ENCODE measurements at regions not wholly inside any gene's neighbourhood (a gene's known extent, or its start where the extent isn't known, plus 50 kb on each side); places are given as distances from the start of the nearest gene placed in this dataset.
A peak's percentile ranks its signal among the peaks of the same experiment; 100 is the strongest.

- TF ChIP-seq ZNF197 (CRISPR knock-in tag; IDR thresholded peaks at IDR 0.05; ENCODE audit: low read depth) = peak; percentile 42; the same call in 1 of the 2 replicates
- no peak for TF ChIP-seq LCOR (CRISPR knock-in tag; IDR thresholded peaks at IDR 0.05)
- no peak for TF ChIP-seq ZNF740 (CRISPR knock-in tag; IDR thresholded peaks at IDR 0.05)
- peak in 1 of 2 experiments; percentile 73; a peak in 1 of 4 replicates for TF ChIP-seq ZNF740 (tag; IDR thresholded peaks at IDR 0.05)
- TF ChIP-seq TEAD1 (CRISPR knock-in tag; IDR thresholded peaks at IDR 0.05) = peak in 1 of 2 experiments; percentile 62; a peak in 1 of 4 replicates
- peak; percentile 6; the same call in 1 of the 2 replicates for TF ChIP-seq HEY1 (CRISPR knock-in tag; IDR thresholded peaks at IDR 0.05; ENCODE audit: borderline replicate concordance)
- TF ChIP-seq MAFK (IDR thresholded peaks at IDR 0.05; ENCODE audit: low read length) = peak; percentile 75
- TF ChIP-seq ZBTB9 (CRISPR knock-in tag; IDR thresholded peaks at IDR 0.05) = peak; percentile 80; the same call in 1 of the 2 replicates
- TF ChIP-seq FOXA3 (CRISPR knock-in tag; conservative IDR thresholded peaks at IDR 0.05 in 1 of 2, IDR thresholded peaks at IDR 0.05 in 1 of 2) = peak; percentile 22 to 70; a peak in 1 of 4 replicates
- TF ChIP-seq POLR2H (tag; IDR thresholded peaks at IDR 0.05; ENCODE audit: low read depth) = peak; percentile 74
- no peak for TF ChIP-seq ZNF253 (CRISPR knock-in tag; conservative IDR thresholded peaks at IDR 0.05)
- TF ChIP-seq VEZF1 (CRISPR knock-in tag; IDR thresholded peaks at IDR 0.05) = no peak
- TF ChIP-seq FIP1L1 (IDR thresholded peaks at IDR 0.05; ENCODE audit: low read depth, low read length, poor library complexity, severe bottlenecking) = no peak
- TF ChIP-seq PRPF4 (IDR thresholded peaks at IDR 0.05; ENCODE audit: insufficient read depth, low read depth, low read length, poor library complexity, severe bottlenecking) = no peak
- TF ChIP-seq PBX2 (CRISPR knock-in tag; IDR thresholded peaks at IDR 0.05; ENCODE audit: low read depth) = no peak
- TF ChIP-seq PBX2 (tag; conservative IDR thresholded peaks at IDR 0.05; ENCODE audit: low read depth) = peak; percentile 31; the same call in 1 of the 2 replicates
- TF ChIP-seq ZBTB33 (CRISPR knock-in tag; IDR thresholded peaks at IDR 0.05) = peak; percentile 12; the same call in 1 of the 2 replicates
- 0 out of 2 replicates have a peak, but pooled peaks have one; percentile 6 for TF ChIP-seq CEBPB (tag; IDR thresholded peaks at IDR 0.05)
Observed at GRCh38 chr2:150166313-150167051, 321.0 kb downstream of the RND3 start (continued).

Measured in K562 (cell line).